ENCODE measurements at regions not wholly inside any gene's neighbourhood (a gene's known extent, or its start where the extent isn't known, plus 50 kb on each side); places are given as distances from the start of the nearest gene placed in this dataset.

DNA sequence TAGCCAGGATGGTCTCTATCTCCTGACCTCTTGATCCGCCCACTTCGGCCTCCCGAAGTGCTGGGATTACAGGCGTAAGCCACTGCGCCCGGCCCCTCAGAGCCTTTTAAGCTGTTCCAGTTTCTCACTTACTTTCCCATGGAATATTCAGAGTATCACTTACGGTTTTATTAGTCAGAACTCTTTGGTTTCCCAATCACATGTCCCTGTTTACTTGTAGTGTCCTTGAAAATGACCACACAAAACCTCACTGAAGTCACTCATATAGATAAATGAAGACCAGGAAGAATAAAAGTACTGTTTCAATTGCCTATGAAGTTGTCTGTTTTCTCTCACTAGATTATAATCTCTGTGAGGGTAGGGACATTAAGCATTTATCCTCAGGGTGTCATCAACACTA is 217.2 kb upstream of the HCCS start:
- TF ChIP-seq CTCF (conservative IDR thresholded peaks at IDR 0.05; ENCODE audit: low read length): no peak
- no peak for TF ChIP-seq EZH2phosphoT487 (IDR thresholded peaks at IDR 0.05; ENCODE audit: borderline replicate concordance)
